Ishikawa (cell line): ENCODE measurements at regions not wholly inside any gene's neighbourhood (a gene's known extent, or its start where the extent isn't known, plus 50 kb on each side); places are given as distances from the start of the nearest gene placed in this dataset.

Source experiments
- CEBPB ChIP-seq: IDR thresholded peaks from 2 replicates; pipeline ENCODE4 v1.6.1; 2012
- CREB1 ChIP-seq: IDR thresholded peaks from 2 replicates; pipeline ENCODE4 v1.6.1; 2012; ENCODE audit warnings: low read depth
- EGR1 ChIP-seq: IDR thresholded peaks from 2 replicates; pipeline ENCODE4 v1.6.1; 2012
- EP300 ChIP-seq: IDR thresholded peaks from 2 replicates; pipeline ENCODE4 v1.6.1; 2012; ENCODE audit warnings: borderline replicate concordance
- FOXM1 ChIP-seq: IDR thresholded peaks from 2 replicates; pipeline ENCODE4 v1.6.1; 2012; ENCODE audit warnings: low read depth, borderline replicate concordance
- MAX ChIP-seq: IDR thresholded peaks from 2 replicates; pipeline ENCODE4 v1.6.1; 2012
- NFIC ChIP-seq: IDR thresholded peaks from 2 replicates; pipeline ENCODE4 v1.6.1; 2012
- RAD21 ChIP-seq: IDR thresholded peaks from 2 replicates; pipeline ENCODE4 v1.6.1; 2012; ENCODE audit warnings: low read depth
- REST ChIP-seq: IDR thresholded peaks from 2 replicates; pipeline ENCODE4 v1.6.1; 2012; ENCODE audit warnings: low read depth, mild to moderate bottlenecking
- TAF1 ChIP-seq: IDR thresholded peaks from 2 replicates; pipeline ENCODE4 v1.6.1; 2012; ENCODE audit warnings: low read depth, mild to moderate bottlenecking
- TCF12 ChIP-seq: IDR thresholded peaks from 2 replicates; pipeline ENCODE4 v1.6.1; 2012; ENCODE audit warnings: low read depth
- TEAD4 ChIP-seq: IDR thresholded peaks from 2 replicates; pipeline ENCODE4 v1.6.1; 2012
- USF1 ChIP-seq: IDR thresholded peaks from 2 replicates; pipeline ENCODE4 v1.6.1; 2012
- YY1 ChIP-seq: IDR thresholded peaks from 2 replicates; pipeline ENCODE4 v1.6.1; 2012; ENCODE audit warnings: low read depth
- ZBTB7A ChIP-seq: IDR thresholded peaks from 2 replicates; pipeline ENCODE4 v1.6.1; 2012; ENCODE audit warnings: low read depth

- no peak for TF ChIP-seq REST
- TF ChIP-seq MAX = no peak
Observed at GRCh38 chr7:46135557-46135956, 214.5 kb upstream of the IGFBP3 start.

GRCh38 chr7:46134795-46135194, 213.7 kb upstream of the IGFBP3 start:
- TF ChIP-seq CREB1 = no peak
- TF ChIP-seq TAF1 = no peak
- TF ChIP-seq TEAD4 = no peak
- no peak for TF ChIP-seq ZBTB7A
- no peak for TF ChIP-seq USF1
- no peak for TF ChIP-seq MAX
- TF ChIP-seq TCF12 = no peak
- TF ChIP-seq EP300 = no peak
- no peak for TF ChIP-seq NFIC
- no peak for TF ChIP-seq EGR1
- TF ChIP-seq RAD21 = no peak
- TF ChIP-seq FOXM1 = no peak
- TF ChIP-seq REST = no peak
- TF ChIP-seq YY1 = no peak
- TF ChIP-seq CEBPB = no peak

- no peak for TF ChIP-seq TEAD4
- no peak for TF ChIP-seq CREB1
- no peak for TF ChIP-seq FOXM1
- TF ChIP-seq ZBTB7A = no peak
- TF ChIP-seq CEBPB = no peak
- TF ChIP-seq MAX = no peak
- TF ChIP-seq EGR1 = no peak
- TF ChIP-seq REST = no peak
- no peak for TF ChIP-seq EP300
- TF ChIP-seq RAD21 = no peak
- TF ChIP-seq TAF1 = no peak
- no peak for TF ChIP-seq USF1
- no peak for TF ChIP-seq TCF12
- TF ChIP-seq NFIC = no peak
- TF ChIP-seq YY1 = no peak
Observed at GRCh38 chr7:46134385-46134784, 213.3 kb upstream of the IGFBP3 start.

GRCh38 chr7:46133751-46134150, 212.7 kb upstream of the IGFBP3 start:
- no peak for TF ChIP-seq EGR1
- TF ChIP-seq TEAD4 = no peak
- TF ChIP-seq TAF1 = no peak
- no peak for TF ChIP-seq FOXM1
- TF ChIP-seq ZBTB7A = no peak
- TF ChIP-seq RAD21 = no peak
- no peak for TF ChIP-seq CREB1
- TF ChIP-seq CEBPB = no peak
- no peak for TF ChIP-seq USF1
- TF ChIP-seq EP300 = no peak
- no peak for TF ChIP-seq TCF12
- TF ChIP-seq NFIC = no peak
- TF ChIP-seq REST = no peak
